Parathyroid adenoma (tissue), 2 donors: ENCODE measurements at regions not wholly inside any gene's neighbourhood (a gene's known extent, or its start where the extent isn't known, plus 50 kb on each side); places are given as distances from the start of the nearest gene placed in this dataset.

Source experiments
- H2AFZ ChIP-seq: fragments of 300-600 bp; sonication (generic); one replicate; pipeline ENCODE4 v1.7.0; 2017; ENCODE audit warnings: antibody characterized with exemption, mild to moderate bottlenecking
- H3K27ac ChIP-seq: fragments of 300-600 bp; sonication (generic); one replicate; pipeline ENCODE4 v1.7.0; 2017
- H3K27me3 ChIP-seq: fragments of 300-600 bp; sonication (generic); one replicate; pipeline ENCODE4 v1.7.0; 2017; ENCODE audit warnings: low read length; ENCODE audit not compliant: control insufficient read depth, insufficient read depth
- H3K36me3 ChIP-seq: fragments of 300-600 bp; sonication (generic); one replicate; pipeline ENCODE4 v1.7.0; 2017; ENCODE audit warnings: low read length; ENCODE audit not compliant: control insufficient read depth, insufficient read depth
- H3K4me1 ChIP-seq: fragments of 300-600 bp; sonication (generic); one replicate; pipeline ENCODE4 v1.7.0; 2017; ENCODE audit warnings: control low read depth
- H3K4me2 ChIP-seq: fragments of 300-600 bp; sonication (generic); one replicate; pipeline ENCODE4 v1.7.0; 2017; ENCODE audit warnings: low read length
- H3K4me3 ChIP-seq: fragments of 300-600 bp; sonication (generic); one replicate; pipeline ENCODE4 v1.7.0; 2017; ENCODE audit warnings: low read depth, low read length
- H3K79me2 ChIP-seq: fragments of 300-600 bp; sonication (generic); one replicate; pipeline ENCODE4 v1.7.0; 2017; ENCODE audit warnings: control low read depth
- H3K9ac ChIP-seq: fragments of 300-600 bp; sonication (generic); one replicate; pipeline ENCODE4 v1.7.0; 2017; ENCODE audit warnings: mild to moderate bottlenecking
- H3K9me3 ChIP-seq: fragments of 300-600 bp; sonication (generic); one replicate; pipeline ENCODE4 v1.7.0; 2017; ENCODE audit warnings: low read length; ENCODE audit not compliant: control insufficient read depth
- TF ChIP-seq, protein P1 (sequence below): fragments of 300-600 bp; sonication (generic); IDR thresholded peaks from one replicate; pipeline ENCODE4 v1.7.0; 2017; ENCODE audit warnings: antibody characterized with exemption, mild to moderate bottlenecking
- donor health status: primary hyperparathyroidism.

DNA sequence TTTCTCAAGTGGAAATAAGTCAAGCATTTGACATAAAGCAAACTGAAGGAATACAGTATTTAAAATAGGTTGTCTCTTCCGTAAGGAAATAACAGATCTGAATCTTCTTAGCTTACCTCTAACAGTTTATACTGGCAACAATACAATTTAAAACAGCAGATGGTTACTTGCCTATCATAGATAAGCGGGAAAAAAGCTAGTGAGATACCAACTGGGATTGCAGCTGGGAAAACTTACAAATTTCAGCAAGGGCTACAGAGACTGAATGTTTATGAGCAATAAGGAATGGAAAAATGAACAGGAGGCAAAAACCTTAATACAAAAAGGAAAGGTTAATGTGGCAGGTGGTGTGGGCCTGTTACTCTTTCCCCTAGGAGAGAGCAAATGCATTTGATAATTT, 220.0 kb downstream of the RASSF9 start:
- TF ChIP-seq, protein P1, sequence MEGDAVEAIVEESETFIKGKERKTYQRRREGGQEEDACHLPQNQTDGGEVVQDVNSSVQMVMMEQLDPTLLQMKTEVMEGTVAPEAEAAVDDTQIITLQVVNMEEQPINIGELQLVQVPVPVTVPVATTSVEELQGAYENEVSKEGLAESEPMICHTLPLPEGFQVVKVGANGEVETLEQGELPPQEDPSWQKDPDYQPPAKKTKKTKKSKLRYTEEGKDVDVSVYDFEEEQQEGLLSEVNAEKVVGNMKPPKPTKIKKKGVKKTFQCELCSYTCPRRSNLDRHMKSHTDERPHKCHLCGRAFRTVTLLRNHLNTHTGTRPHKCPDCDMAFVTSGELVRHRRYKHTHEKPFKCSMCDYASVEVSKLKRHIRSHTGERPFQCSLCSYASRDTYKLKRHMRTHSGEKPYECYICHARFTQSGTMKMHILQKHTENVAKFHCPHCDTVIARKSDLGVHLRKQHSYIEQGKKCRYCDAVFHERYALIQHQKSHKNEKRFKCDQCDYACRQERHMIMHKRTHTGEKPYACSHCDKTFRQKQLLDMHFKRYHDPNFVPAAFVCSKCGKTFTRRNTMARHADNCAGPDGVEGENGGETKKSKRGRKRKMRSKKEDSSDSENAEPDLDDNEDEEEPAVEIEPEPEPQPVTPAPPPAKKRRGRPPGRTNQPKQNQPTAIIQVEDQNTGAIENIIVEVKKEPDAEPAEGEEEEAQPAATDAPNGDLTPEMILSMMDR, result no peak

DNA sequence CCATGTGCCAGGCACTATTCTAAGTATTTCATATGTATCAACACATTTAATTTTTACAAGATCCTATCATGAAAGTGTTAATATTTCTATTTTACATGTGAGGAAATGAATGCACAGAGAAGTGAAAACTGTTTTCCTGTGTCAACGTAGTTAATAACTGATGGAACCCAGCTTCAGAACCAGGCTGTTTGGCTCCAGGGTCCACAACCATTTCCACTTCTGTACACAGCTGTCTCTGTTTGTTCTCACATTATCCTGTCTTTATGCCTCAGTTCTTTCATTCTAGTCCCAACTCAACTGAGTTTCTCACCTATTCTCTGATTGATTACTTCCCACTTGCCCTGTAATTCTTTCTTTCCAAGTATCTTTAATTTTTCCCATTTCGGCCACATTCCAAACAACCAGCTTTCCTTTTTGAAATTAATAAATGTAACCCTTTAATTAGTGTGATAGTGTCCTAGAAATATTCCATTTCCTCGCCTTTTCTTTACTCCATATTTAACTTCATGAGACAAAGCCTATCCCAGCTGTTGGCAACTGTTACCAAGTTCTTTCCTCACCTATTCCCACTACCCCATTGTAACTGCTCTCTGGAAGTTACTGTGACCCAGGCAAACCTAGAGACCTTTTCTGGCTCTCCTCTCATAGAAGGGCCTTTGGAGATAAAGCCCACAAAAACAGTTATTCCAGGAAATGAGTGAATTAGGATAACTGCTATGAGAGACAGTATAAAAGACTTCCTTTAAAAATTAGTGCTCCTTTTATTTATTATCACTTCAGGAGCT, 218.7 kb downstream of the RASSF9 start:
- Histone ChIP-seq H2AFZ (no peak overlapping the region), H3K79me2 (no peaks in the 10 kb centered on the region), H3K4me2 (no peak overlapping the region), H3K9ac (no peak overlapping the region), H3K27me3 (no peaks in the 10 kb centered on the region), H3K27ac (no peak overlapping the region), H3K9me3 (no peaks in the 10 kb centered on the region), H3K4me1 (no peaks in the 10 kb centered on the region), H3K4me3 (no peak overlapping the region), H3K36me3 (no peaks in the 10 kb centered on the region)
- TF ChIP-seq, protein P1, result no peak

More for the DNA sequence above, 220.0 kb downstream of the RASSF9 start:
- H3K36me3 ChIP-seq, result no peaks in the 10 kb centered on the region
- H3K27ac ChIP-seq, result no peak overlapping the region
- H3K9me3 ChIP-seq, result no peaks in the 10 kb centered on the region
- no peak overlapping the region for H2AFZ ChIP-seq
- H3K4me2 ChIP-seq, result no peak overlapping the region
- H3K9ac ChIP-seq, result no peak overlapping the region
- H3K79me2 ChIP-seq, result no peaks in the 10 kb centered on the region
- no peaks in the 10 kb centered on the region for H3K27me3 ChIP-seq
- H3K4me1 ChIP-seq, result no peaks in the 10 kb centered on the region
- H3K4me3 ChIP-seq, result no peak overlapping the region

DNA sequence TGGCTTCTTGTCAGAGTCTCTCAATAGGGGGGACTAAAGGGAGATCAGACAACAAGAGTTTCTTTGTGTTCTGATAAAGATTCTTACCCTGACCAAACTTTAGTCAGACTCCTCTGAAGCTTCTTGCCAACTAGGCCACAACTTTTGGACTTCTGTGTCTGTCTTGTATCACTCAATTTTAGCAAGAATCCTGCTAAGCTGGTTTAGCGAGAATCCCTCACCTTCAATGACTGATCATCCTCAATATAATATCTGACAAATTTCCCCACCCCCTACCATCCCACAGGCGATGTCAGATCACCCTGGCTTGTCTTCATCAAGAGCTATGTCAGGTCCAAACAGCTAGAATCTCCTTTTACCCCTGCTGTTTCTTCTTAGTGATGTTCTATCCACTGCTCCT, 215.2 kb downstream of the RASSF9 start:
- no peak overlapping the region for H3K4me2 ChIP-seq
- TF ChIP-seq, protein P1, result no peak

DNA sequence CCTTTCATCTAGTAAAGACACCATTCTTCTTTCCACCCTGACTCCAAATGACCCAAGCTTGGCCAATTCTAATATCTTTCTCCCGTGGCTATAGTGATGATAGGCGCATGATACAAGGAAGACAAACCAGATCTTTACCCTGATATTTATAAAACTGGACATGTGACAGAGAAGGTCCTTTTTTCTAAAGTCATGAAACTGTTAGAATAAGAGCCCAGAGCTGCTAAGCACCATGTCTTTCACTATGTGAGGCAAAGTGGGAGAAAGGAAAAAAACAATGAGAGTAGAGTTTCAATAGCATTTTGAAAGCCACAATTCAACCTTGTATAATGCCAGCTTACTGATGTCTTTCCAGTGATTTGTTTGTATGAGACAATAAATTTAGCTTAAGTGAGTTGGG, 212.4 kb downstream of the RASSF9 start:
- Histone ChIP-seq H2AFZ (no peak overlapping the region), H3K9me3 (no peaks in the 10 kb centered on the region), H3K4me2 (no peak overlapping the region), H3K4me3 (no peak overlapping the region), H3K9ac (no peak overlapping the region), H3K36me3 (no peaks in the 10 kb centered on the region), H3K27ac (no peak overlapping the region), H3K79me2 (no peaks in the 10 kb centered on the region), H3K27me3 (no peaks in the 10 kb centered on the region), H3K4me1 (no peaks in the 10 kb centered on the region)
- TF ChIP-seq, protein P1, result no peak

More for the DNA sequence above, 215.2 kb downstream of the RASSF9 start:
- no peak overlapping the region for H3K4me3 ChIP-seq
- no peaks in the 10 kb centered on the region for H3K36me3 ChIP-seq
- H3K27me3 ChIP-seq, result no peaks in the 10 kb centered on the region
- H2AFZ ChIP-seq, result no peak overlapping the region
- H3K9ac ChIP-seq, result no peak overlapping the region
- H3K4me1 ChIP-seq, result no peaks in the 10 kb centered on the region
- H3K9me3 ChIP-seq, result no peaks in the 10 kb centered on the region
- H3K27ac ChIP-seq, result no peak overlapping the region
- H3K79me2 ChIP-seq, result no peaks in the 10 kb centered on the region

DNA sequence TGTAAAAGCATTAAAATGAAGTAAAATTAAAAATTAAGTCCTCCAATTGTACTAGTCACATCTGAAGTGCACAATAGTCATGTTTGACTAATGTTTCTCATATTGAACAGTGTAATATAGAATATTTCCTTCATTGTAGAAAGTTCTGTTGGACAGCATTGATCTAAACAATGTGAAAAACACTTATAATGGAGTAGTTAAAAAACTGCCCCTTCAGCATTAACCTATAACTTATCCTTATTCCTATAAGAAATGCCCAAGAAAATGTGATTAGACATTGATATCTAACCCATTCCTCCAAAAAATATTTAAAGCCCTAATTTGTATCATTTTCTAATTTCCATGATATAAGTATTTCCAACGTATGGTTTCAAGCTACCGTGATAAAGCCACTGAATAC, 210.7 kb downstream of the RASSF9 start:
- no peaks in the 10 kb centered on the region for H3K9me3 ChIP-seq
- H3K27me3 ChIP-seq, result no peaks in the 10 kb centered on the region
- no peaks in the 10 kb centered on the region for H3K79me2 ChIP-seq
- TF ChIP-seq, protein P1, result no peak
- H2AFZ ChIP-seq, result no peak overlapping the region
- H3K4me1 ChIP-seq, result no peaks in the 10 kb centered on the region
- no peak overlapping the region for H3K4me2 ChIP-seq
- H3K9ac ChIP-seq, result no peak overlapping the region
- H3K27ac ChIP-seq, result no peak overlapping the region
- no peaks in the 10 kb centered on the region for H3K36me3 ChIP-seq
- no peak overlapping the region for H3K4me3 ChIP-seq
